ENCODE measurements at regions not wholly inside any gene's neighbourhood (a gene's known extent, or its start where the extent isn't known, plus 50 kb on each side); places are given as distances from the start of the nearest gene placed in this dataset.
"Not testable (repeated sequence)": the region's sequence is repeated elsewhere in the genome, so short reads cannot be mapped to it uniquely, and the experiment has no call there.

DNA sequence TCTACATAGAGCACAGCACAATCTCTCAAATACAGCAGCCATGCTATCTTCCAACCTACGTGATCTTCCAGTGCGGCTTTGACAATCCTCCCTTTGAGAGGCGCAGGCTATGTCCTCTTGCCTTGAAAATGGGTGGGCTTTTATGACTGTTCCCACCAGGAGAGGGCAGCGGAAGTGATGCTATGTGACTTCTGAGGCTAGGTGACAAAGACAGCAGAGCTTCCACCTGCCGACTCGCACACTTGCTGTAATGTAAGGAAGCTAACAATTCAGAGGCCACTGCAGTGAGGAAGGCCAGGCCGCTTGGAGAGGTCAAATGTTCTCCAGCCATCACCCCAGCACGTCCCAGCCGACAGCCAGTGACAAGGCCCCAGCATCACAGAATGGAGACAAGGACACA lies 65.8 kb downstream of the MRPL57 start:
- H3K4me1 Mint-ChIP-seq = peaks cover 0 to 6% of the 10 kb centered on the region in 2 donors
- no peak overlapping the region for H3K4me3 ChIP-seq (ENCODE audit: low read length)
- H3K9me3 ChIP-seq (ENCODE audit: control insufficient read depth, insufficient read depth, low read length) = no peaks in the 10 kb centered on the region
- no peak for ATAC-seq
- H3K9me3 Mint-ChIP-seq = no peaks in the 10 kb centered on the region
- no peaks in the 10 kb centered on the region for H3K36me3 Mint-ChIP-seq
- no peak overlapping the region for H3K4me3 Mint-ChIP-seq
- H3K27me3 Mint-ChIP-seq (ENCODE audit: low read depth in 2 of 2) = peaks cover 0 to 13% of the 10 kb centered on the region in 2 donors
- H3K27me3 ChIP-seq (ENCODE audit: control insufficient read depth, insufficient read depth, low read length) = no peaks in the 10 kb centered on the region
- intact Hi-C loops (cut with micrococcal nuclease) = no loop called here
- no peak for DNase-seq
- WGBS (ENCODE audit: insufficient coverage) = 92% methylated on average over 9 of the region's 9 CpGs
- H3K27ac Mint-ChIP-seq = no peak overlapping the region
- TF ChIP-seq, protein P1, sequence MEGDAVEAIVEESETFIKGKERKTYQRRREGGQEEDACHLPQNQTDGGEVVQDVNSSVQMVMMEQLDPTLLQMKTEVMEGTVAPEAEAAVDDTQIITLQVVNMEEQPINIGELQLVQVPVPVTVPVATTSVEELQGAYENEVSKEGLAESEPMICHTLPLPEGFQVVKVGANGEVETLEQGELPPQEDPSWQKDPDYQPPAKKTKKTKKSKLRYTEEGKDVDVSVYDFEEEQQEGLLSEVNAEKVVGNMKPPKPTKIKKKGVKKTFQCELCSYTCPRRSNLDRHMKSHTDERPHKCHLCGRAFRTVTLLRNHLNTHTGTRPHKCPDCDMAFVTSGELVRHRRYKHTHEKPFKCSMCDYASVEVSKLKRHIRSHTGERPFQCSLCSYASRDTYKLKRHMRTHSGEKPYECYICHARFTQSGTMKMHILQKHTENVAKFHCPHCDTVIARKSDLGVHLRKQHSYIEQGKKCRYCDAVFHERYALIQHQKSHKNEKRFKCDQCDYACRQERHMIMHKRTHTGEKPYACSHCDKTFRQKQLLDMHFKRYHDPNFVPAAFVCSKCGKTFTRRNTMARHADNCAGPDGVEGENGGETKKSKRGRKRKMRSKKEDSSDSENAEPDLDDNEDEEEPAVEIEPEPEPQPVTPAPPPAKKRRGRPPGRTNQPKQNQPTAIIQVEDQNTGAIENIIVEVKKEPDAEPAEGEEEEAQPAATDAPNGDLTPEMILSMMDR (IDR thresholded peaks at IDR 0.05) = no peak
- H3K4me1 ChIP-seq (ENCODE audit: control insufficient read depth, insufficient read depth, low read length) = no peaks in the 10 kb centered on the region
- no peaks in the 10 kb centered on the region for H3K36me3 ChIP-seq (ENCODE audit: control insufficient read depth, insufficient read depth, low read length)
- no peak overlapping the region for H3K27ac ChIP-seq (ENCODE audit: low read length)

DNA sequence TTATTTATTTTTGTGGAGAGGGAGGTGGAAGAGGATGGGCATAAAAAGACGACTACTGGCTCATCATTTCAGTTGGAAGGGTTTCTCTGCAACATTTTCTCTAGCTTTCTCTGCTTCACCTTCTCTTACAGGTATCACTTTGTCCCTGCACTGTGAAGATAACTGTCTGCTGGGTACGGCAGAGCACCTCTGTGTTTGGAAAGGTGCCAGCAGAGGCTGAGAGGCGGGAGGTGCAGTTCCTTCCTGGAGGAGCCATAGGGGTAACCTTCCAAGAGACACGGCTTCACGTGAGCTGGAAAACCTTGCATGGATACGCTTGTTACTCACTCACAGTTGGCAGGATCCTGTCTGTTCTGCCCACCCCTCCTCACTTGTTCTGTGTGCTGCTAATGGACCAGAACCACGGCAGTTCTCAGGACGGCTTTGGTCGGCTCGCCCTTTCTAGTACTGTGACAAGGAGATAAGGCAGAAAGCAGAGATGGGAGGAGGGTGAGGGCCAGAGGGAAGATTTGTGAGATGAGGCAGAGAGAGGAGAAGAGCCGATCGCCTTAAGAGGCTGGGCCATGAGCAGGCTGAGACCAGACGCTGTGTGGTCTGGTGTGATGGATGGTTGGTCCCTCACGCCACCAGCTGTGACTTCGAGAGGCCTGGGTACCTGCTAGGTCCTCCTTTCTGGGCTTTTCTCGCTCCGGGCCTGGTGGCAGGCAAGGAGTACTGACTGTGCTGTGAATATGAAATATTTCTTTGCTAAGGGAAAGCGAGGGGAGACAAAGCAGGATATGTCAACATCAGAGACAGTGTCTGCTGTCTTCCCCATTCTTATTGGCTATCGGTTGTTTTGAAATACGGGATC lies 66.8 kb downstream of the MRPL57 start:
- Histone ChIP-seq H3K27ac (ENCODE audit: low read length) (no peak overlapping the region), H3K4me3 (ENCODE audit: low read length) (no peak overlapping the region), H3K9me3 (ENCODE audit: control insufficient read depth, insufficient read depth, low read length) (no peaks in the 10 kb centered on the region), H3K4me1 (ENCODE audit: control insufficient read depth, insufficient read depth, low read length) (no peaks in the 10 kb centered on the region), H3K27me3 (ENCODE audit: control insufficient read depth, insufficient read depth, low read length) (no peaks in the 10 kb centered on the region), H3K36me3 (ENCODE audit: control insufficient read depth, insufficient read depth, low read length) (no peaks in the 10 kb centered on the region)
- DNase-seq (no peak), ATAC-seq (no peak)
- Mint-ChIP-seq H3K4me1 (peaks cover 0 to 6% of the 10 kb centered on the region in 2 donors), H3K4me3 (no peak overlapping the region), H3K27me3 (ENCODE audit: low read depth in 2 of 2) (peaks cover 6 to 23% of the 10 kb centered on the region in 2 donors), H3K36me3 (no peaks in the 10 kb centered on the region), H3K9me3 (no peaks in the 10 kb centered on the region), H3K27ac (no peak overlapping the region)
- TF ChIP-seq, protein P1 (IDR thresholded peaks at IDR 0.05) = no peak
- WGBS (ENCODE audit: insufficient coverage) = 75% methylated on average over 20 of the region's 20 CpGs
- intact Hi-C loops (cut with micrococcal nuclease) = no loop called here

DNA sequence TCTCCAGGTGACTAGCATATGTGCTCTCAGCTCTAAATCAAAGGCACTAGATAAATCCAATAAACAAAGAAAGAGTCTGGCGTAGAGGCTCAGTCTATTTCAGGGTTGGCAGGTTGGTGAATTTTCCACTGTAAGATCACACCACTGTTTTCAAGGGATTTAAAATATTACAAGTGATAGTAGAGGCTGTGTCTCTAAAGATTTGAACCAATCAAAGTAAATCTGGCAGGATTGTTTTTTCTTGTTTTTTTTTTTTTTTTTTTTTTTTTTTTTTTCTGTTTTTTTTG lies 67.4 kb downstream of the MRPL57 start:
- H3K4me1 ChIP-seq (ENCODE audit: control insufficient read depth, insufficient read depth, low read length); H3K36me3 Mint-ChIP-seq; ATAC-seq; intact Hi-C loops (cut with micrococcal nuclease); H3K27ac Mint-ChIP-seq; H3K9me3 Mint-ChIP-seq; H3K36me3 ChIP-seq (ENCODE audit: control insufficient read depth, insufficient read depth, low read length); H3K27ac ChIP-seq (ENCODE audit: low read length); H3K4me1 Mint-ChIP-seq; H3K9me3 ChIP-seq (ENCODE audit: control insufficient read depth, insufficient read depth, low read length); DNase-seq; H3K4me3 Mint-ChIP-seq; H3K4me3 ChIP-seq (ENCODE audit: low read length); H3K27me3 ChIP-seq (ENCODE audit: control insufficient read depth, insufficient read depth, low read length): not testable (repeated sequence)
- peaks cover 6 to 23% of the 10 kb centered on the region in 2 donors for H3K27me3 Mint-ChIP-seq (ENCODE audit: low read depth in 2 of 2)
- WGBS (ENCODE audit: insufficient coverage) = no CpG with 5 or more reads among the region's 1 CpG

DNA sequence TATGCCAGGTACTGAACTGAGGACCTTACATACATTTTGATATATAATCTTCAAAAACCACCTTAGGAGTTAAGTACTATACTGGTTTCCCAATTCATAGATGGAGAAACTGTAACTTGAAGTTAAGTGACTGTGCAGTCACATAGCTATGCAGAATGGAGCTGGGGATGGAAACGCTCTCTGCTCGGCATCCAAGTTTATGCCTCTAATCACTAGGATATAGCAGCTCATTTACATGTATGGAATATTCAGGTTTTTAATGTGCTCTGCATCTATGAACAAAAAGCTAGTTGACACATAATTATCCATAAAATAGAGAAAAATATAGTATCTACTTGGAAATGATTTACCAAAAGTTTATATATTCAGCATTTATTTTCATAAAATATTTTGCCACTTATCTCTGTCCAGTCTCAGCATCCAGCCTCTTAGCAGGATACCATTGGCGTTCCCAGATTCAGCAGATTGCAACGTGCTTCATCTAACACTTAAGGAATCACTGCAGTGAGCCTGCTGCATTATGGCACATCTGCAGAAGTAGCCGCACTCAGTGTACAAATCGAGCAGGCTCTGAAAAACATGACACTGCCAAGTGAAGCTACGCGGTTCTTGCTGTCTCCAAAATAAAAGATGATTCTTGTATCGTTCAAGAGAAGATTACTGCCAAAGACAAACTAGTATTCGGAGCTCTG lies 70.4 kb downstream of the MRPL57 start:
- Mint-ChIP-seq H3K4me3 (no peak overlapping the region), H3K27me3 (ENCODE audit: low read depth in 2 of 2) (peaks cover 6 to 16% of the 10 kb centered on the region in 2 donors), H3K9me3 (no peaks in the 10 kb centered on the region), H3K27ac (no peak overlapping the region), H3K36me3 (no peaks in the 10 kb centered on the region), H3K4me1 (no peaks in the 10 kb centered on the region)
- no peaks in the 10 kb centered on the region for H3K27me3 ChIP-seq (ENCODE audit: control insufficient read depth, insufficient read depth, low read length)
- H3K36me3 ChIP-seq (ENCODE audit: control insufficient read depth, insufficient read depth, low read length) = no peaks in the 10 kb centered on the region
- DNase-seq = no peak
- no peak overlapping the region for H3K4me3 ChIP-seq (ENCODE audit: low read length)
- TF ChIP-seq, protein P1 (IDR thresholded peaks at IDR 0.05) = no peak
- intact Hi-C loops (cut with micrococcal nuclease) = no loop called here
- H3K9me3 ChIP-seq (ENCODE audit: control insufficient read depth, insufficient read depth, low read length) = no peaks in the 10 kb centered on the region
- ATAC-seq = no peak
- no peak overlapping the region for H3K27ac ChIP-seq (ENCODE audit: low read length)
- H3K4me1 ChIP-seq (ENCODE audit: control insufficient read depth, insufficient read depth, low read length) = no peaks in the 10 kb centered on the region
- WGBS (ENCODE audit: insufficient coverage) = 90% methylated on average over 8 of the region's 10 CpGs

Data from natural killer cell (primary cell).